ENCODE measurements at regions not wholly inside any gene's neighbourhood (a gene's known extent, or its start where the extent isn't known, plus 50 kb on each side); places are given as distances from the start of the nearest gene placed in this dataset.
"Not testable (repeated sequence)": the region's sequence is repeated elsewhere in the genome, so short reads cannot be mapped to it uniquely, and the experiment has no call there.

- H3K4me3 Mint-ChIP-seq (ENCODE audit: unreplicated experiment), result no peak overlapping the region
- intact Hi-C loops (cut with micrococcal nuclease; ENCODE audit: unreplicated experiment), result loop anchor here (1.0 kb wide), 2 partner anchors 77 to 143 kb away; no protein-coding TSS in a partner anchor
- Histone ChIP-seq H3K27me3 (replicated peaks; ENCODE audit: control insufficient read depth, insufficient read depth, low read length) (no peaks in the 10 kb centered on the region), H3K4me3 (ENCODE audit: low read depth, low read length) (no peak overlapping the region), H3K4me1 (no peaks in the 10 kb centered on the region), H3K36me3 (ENCODE audit: control insufficient read depth, insufficient read depth, low read length) (no peaks in the 10 kb centered on the region), H3K9me3 (no peaks in the 10 kb centered on the region)
- CTCF ChIA-PET, result no interaction called here
- no peak for DNase-seq
- no TSS peak for BruUV-seq (replicated peaks)
- H3K27me3 Mint-ChIP-seq (ENCODE audit: insufficient read depth, unreplicated experiment), result no peaks in the 10 kb centered on the region
- H3K36me3 Mint-ChIP-seq (ENCODE audit: insufficient read depth, unreplicated experiment), result no peaks in the 10 kb centered on the region
- H3K27ac Mint-ChIP-seq (ENCODE audit: unreplicated experiment), result peak overlapping the region; percentile 52
- POLR2A ChIA-PET, result no interaction called here
- H3K9me3 Mint-ChIP-seq (ENCODE audit: unreplicated experiment), result no peaks in the 10 kb centered on the region
- H3K4me1 Mint-ChIP-seq (ENCODE audit: low read depth, unreplicated experiment), result peaks cover 10% of the 10 kb centered on the region
- TF ChIP-seq CTCF (IDR thresholded peaks at IDR 0.05; ENCODE audit: insufficient read depth in 1 of 2, low read depth in 1 of 2, low read length in 1 of 2, severe bottlenecking in 1 of 2, unreplicated experiment in 1 of 2), result no peak
Observed at GRCh38 chr4:82124932-82125786, 248.6 kb downstream of the HNRNPD start.

- no TSS peak for BruUV-seq (replicated peaks)
- H3K27me3 Mint-ChIP-seq (ENCODE audit: insufficient read depth, unreplicated experiment), result no peaks in the 10 kb centered on the region
- H3K4me3 ChIP-seq (ENCODE audit: low read depth, low read length), result no peak overlapping the region
- H3K36me3 ChIP-seq (ENCODE audit: control insufficient read depth, insufficient read depth, low read length), result no peaks in the 10 kb centered on the region
- DNase-seq, result peak; percentile 43 to 62
- no peak overlapping the region for H3K27ac Mint-ChIP-seq (ENCODE audit: unreplicated experiment)
- H3K9me3 ChIP-seq, result no peaks in the 10 kb centered on the region
- ChIA-PET POLR2A (no interaction called here), CTCF (interaction anchor here (0.6 to 0.7 kb wide), 2 partner anchors 161 to 217 kb away, joined by 3 read pairs; no protein-coding TSS in a partner anchor)
- H3K36me3 Mint-ChIP-seq (ENCODE audit: insufficient read depth, unreplicated experiment), result no peaks in the 10 kb centered on the region
- H3K4me3 Mint-ChIP-seq (ENCODE audit: unreplicated experiment), result no peak overlapping the region
- TF ChIP-seq CTCF (IDR thresholded peaks at IDR 0.05; ENCODE audit: insufficient read depth in 1 of 2, low read depth in 1 of 2, low read length in 1 of 2, severe bottlenecking in 1 of 2, unreplicated experiment in 1 of 2), result no peak
- no peaks in the 10 kb centered on the region for H3K9me3 Mint-ChIP-seq (ENCODE audit: unreplicated experiment)
- H3K27me3 ChIP-seq (replicated peaks; ENCODE audit: control insufficient read depth, insufficient read depth, low read length), result no peaks in the 10 kb centered on the region
- intact Hi-C loops (cut with micrococcal nuclease; ENCODE audit: unreplicated experiment), result loop anchor here (1.0 kb wide), 2 partner anchors 78 to 144 kb away; no protein-coding TSS in a partner anchor
- H3K4me1 Mint-ChIP-seq (ENCODE audit: low read depth, unreplicated experiment), result peaks cover 10% of the 10 kb centered on the region
- H3K4me1 ChIP-seq, result no peaks in the 10 kb centered on the region
Observed at GRCh38 chr4:82124365-82124764, 249.4 kb downstream of the HNRNPD start.

GRCh38 chr4:82123934-82124333 lies 249.9 kb downstream of the HNRNPD start:
- TF ChIP-seq CTCF (IDR thresholded peaks at IDR 0.05; ENCODE audit: insufficient read depth in 1 of 2, low read depth in 1 of 2, low read length in 1 of 2, severe bottlenecking in 1 of 2, unreplicated experiment in 1 of 2), result peak in 1 of 2 experiments; percentile 24
- no TSS peak for BruUV-seq (replicated peaks)
- H3K9me3 ChIP-seq, result no peaks in the 10 kb centered on the region
- H3K27me3 ChIP-seq (replicated peaks; ENCODE audit: control insufficient read depth, insufficient read depth, low read length), result no peaks in the 10 kb centered on the region
- no peaks in the 10 kb centered on the region for H3K36me3 ChIP-seq (ENCODE audit: control insufficient read depth, insufficient read depth, low read length)
- CTCF ChIA-PET, result interaction anchor here (0.6 to 0.7 kb wide), 2 partner anchors 161 to 216 kb away, joined by 3 read pairs; no protein-coding TSS in a partner anchor
- Mint-ChIP-seq H3K4me3 (ENCODE audit: unreplicated experiment) (no peak overlapping the region), H3K27ac (ENCODE audit: unreplicated experiment) (no peak overlapping the region), H3K9me3 (ENCODE audit: unreplicated experiment) (no peaks in the 10 kb centered on the region), H3K27me3 (ENCODE audit: insufficient read depth, unreplicated experiment) (no peaks in the 10 kb centered on the region), H3K4me1 (ENCODE audit: low read depth, unreplicated experiment) (peaks cover 10% of the 10 kb centered on the region), H3K36me3 (ENCODE audit: insufficient read depth, unreplicated experiment) (no peaks in the 10 kb centered on the region)
- POLR2A ChIA-PET, result no interaction called here
- no peak overlapping the region for H3K4me3 ChIP-seq (ENCODE audit: low read depth, low read length)
- DNase-seq, result peak in 1 of 2 experiments; percentile 33
- intact Hi-C loops (cut with micrococcal nuclease; ENCODE audit: unreplicated experiment), result loop anchor here (1.0 kb wide), 2 partner anchors 78 to 144 kb away; no protein-coding TSS in a partner anchor
- H3K4me1 ChIP-seq, result no peaks in the 10 kb centered on the region

- H3K27me3 Mint-ChIP-seq (ENCODE audit: insufficient read depth, unreplicated experiment); H3K27ac Mint-ChIP-seq (ENCODE audit: unreplicated experiment); H3K9me3 ChIP-seq; H3K36me3 ChIP-seq (ENCODE audit: control insufficient read depth, insufficient read depth, low read length); intact Hi-C loops (cut with micrococcal nuclease; ENCODE audit: unreplicated experiment); H3K9me3 Mint-ChIP-seq (ENCODE audit: unreplicated experiment); POLR2A ChIA-PET; H3K4me1 ChIP-seq; H3K36me3 Mint-ChIP-seq (ENCODE audit: insufficient read depth, unreplicated experiment); H3K4me3 ChIP-seq (ENCODE audit: low read depth, low read length); CTCF ChIA-PET; DNase-seq; BruUV-seq (replicated peaks); H3K27me3 ChIP-seq (replicated peaks; ENCODE audit: control insufficient read depth, insufficient read depth, low read length); H3K4me3 Mint-ChIP-seq (ENCODE audit: unreplicated experiment); H3K4me1 Mint-ChIP-seq (ENCODE audit: low read depth, unreplicated experiment): not testable (repeated sequence)
Observed at GRCh38 chr4:82115183-82115582, 258.6 kb downstream of the HNRNPD start.

All from Caco-2 (cell line).